ENCODE measurements at regions not wholly inside any gene's neighbourhood (a gene's known extent, or its start where the extent isn't known, plus 50 kb on each side); places are given as distances from the start of the nearest gene placed in this dataset.

DNA sequence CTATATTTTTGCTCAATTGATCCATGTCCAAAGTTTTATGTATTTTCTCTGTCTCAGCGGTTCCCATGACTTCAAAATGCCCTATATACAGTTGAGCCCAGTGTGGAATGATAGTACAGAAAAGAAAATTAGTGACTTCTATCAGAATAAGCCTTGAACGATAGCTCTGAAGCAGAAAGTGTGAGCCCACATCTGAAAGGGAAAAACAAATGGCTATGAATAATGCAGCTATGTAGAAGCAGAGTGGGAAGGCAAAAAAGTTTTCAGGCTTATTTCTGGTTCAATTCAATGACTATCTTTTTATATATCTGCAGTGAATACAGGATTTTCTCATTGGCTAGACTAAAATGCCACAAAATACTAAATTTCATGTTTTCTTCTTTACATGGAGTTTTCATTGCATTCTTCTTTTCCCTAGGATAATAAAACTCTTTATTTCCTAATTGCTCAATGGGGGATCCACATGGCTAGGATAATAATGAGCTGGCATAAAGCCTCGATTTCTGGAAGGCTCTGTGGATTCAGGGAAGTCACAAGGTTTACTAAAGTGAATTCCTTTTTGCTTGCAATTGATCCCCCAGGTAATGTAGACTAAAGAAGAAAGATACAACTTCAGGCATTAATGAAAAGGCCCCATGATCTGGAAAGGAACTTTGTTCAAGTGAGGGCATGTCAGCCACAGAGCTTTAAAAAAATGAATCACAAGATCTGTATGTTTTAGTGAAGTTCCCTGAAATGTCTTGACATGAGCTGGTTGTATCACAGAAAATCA lies 377.0 kb upstream of the RIOK2 start:
- TF ChIP-seq CTCF (IDR thresholded peaks at IDR 0.05; ENCODE audit: low read length) = no peak
- no peak for TF ChIP-seq EZH2 (IDR thresholded peaks at IDR 0.05; ENCODE audit: borderline replicate concordance, low read length)

Data from OCI-LY1 (cell line).